Activated CD8-positive, alpha-beta T cell treated with anti-CD3 and anti-CD28 coated beads for 36 hours (primary cell): ENCODE measurements at regions not wholly inside any gene's neighbourhood (a gene's known extent, or its start where the extent isn't known, plus 50 kb on each side); places are given as distances from the start of the nearest gene placed in this dataset.
"Not testable (repeated sequence)": the region's sequence is repeated elsewhere in the genome, so short reads cannot be mapped to it uniquely, and the experiment has no call there.

ENCODE experiments used
- ATAC-seq: fragments of 200-7000 bp; cut with Tn5 transposase; one replicate; pipeline ENCODE4 v1.10.0; 2021; ENCODE audit warnings: mild to moderate bottlenecking, moderate library complexity
- CTCF ChIA-PET: fragments of 350-600 bp; sonication (Branson Sonifier 250); formaldehyde crosslinking; loops from one replicate; lab custom pipeline; 2021; ENCODE audit warnings: antibody characterized with exemption; lab: Charles Lee
- POLR2A ChIA-PET: fragments of 350-600 bp; sonication (Branson Sonifier 250); formaldehyde crosslinking; loops from one replicate; lab custom pipeline; 2021; ENCODE audit warnings: antibody characterized with exemption; lab: Charles Lee
- DNase-seq: peaks from one replicate; pipeline ENCODE4 v3.0.0-alpha.2; 2020
- H3K27ac Mint-ChIP-seq: one replicate; pipeline ENCODE4 v1.8.0; 2021; ENCODE audit warnings: mild to moderate bottlenecking, mixed read lengths
- H3K27me3 Mint-ChIP-seq: one replicate; pipeline ENCODE4 v1.8.0; 2021; ENCODE audit warnings: mixed read lengths
- H3K36me3 Mint-ChIP-seq: one replicate; pipeline ENCODE4 v1.8.0; 2021; ENCODE audit warnings: low read depth, mixed read lengths
- H3K4me1 Mint-ChIP-seq: one replicate; pipeline ENCODE4 v1.8.0; 2021; ENCODE audit warnings: low read depth, mixed read lengths
- H3K4me3 Mint-ChIP-seq: one replicate; pipeline ENCODE4 v1.8.0; 2021; ENCODE audit warnings: mild to moderate bottlenecking, moderate library complexity, mixed read lengths
- H3K9me3 Mint-ChIP-seq: one replicate; pipeline ENCODE4 v1.8.0; 2021; ENCODE audit warnings: mixed read lengths
- CTCF ChIP-seq: fragments of 200-600 bp; IDR thresholded peaks from one replicate; pipeline ENCODE4 v1.8.0; 2022; ENCODE audit warnings: antibody characterized with exemption, mild to moderate bottlenecking
- intact Hi-C: fragments of 100-400 bp; cut with micrococcal nuclease; formaldehyde crosslinking; loops from one replicate; pipeline ENCODE4 v1.10.0; 2022

GRCh38 chr3:166274351-166275023 is 437.3 kb upstream of the BCHE start:
- TF ChIP-seq CTCF, result no peak
- Mint-ChIP-seq H3K27ac (no peak overlapping the region), H3K4me1 (no peaks in the 10 kb centered on the region), H3K9me3 (peaks cover 3% of the 10 kb centered on the region), H3K36me3 (no peaks in the 10 kb centered on the region), H3K27me3 (no peaks in the 10 kb centered on the region), H3K4me3 (no peak overlapping the region)
- no peak for ATAC-seq
- ChIA-PET POLR2A (no interaction called here), CTCF (no interaction called here)
- no peak for DNase-seq
- intact Hi-C loops, result no loop called here

- Mint-ChIP-seq H3K27ac (no peak overlapping the region), H3K36me3 (no peaks in the 10 kb centered on the region), H3K4me1 (no peaks in the 10 kb centered on the region), H3K9me3 (peaks cover 3% of the 10 kb centered on the region), H3K27me3 (no peaks in the 10 kb centered on the region), H3K4me3 (no peak overlapping the region)
- DNase-seq (no peak), ATAC-seq (no peak)
- ChIA-PET CTCF (no interaction called here), POLR2A (no interaction called here)
- TF ChIP-seq CTCF, result no peak
- intact Hi-C loops, result no loop called here
Measured at GRCh38 chr3:166270429-166270828, 433.2 kb upstream of the BCHE start.

GRCh38 chr3:166265153-166265552 is 427.9 kb upstream of the BCHE start:
- ATAC-seq, result no peak
- no peaks in the 10 kb centered on the region for H3K27me3 Mint-ChIP-seq
- no peaks in the 10 kb centered on the region for H3K36me3 Mint-ChIP-seq
- ChIA-PET CTCF (no interaction called here), POLR2A (no interaction called here)
- TF ChIP-seq CTCF, result no peak
- no peak for DNase-seq
- H3K4me1 Mint-ChIP-seq, result no peaks in the 10 kb centered on the region
- H3K4me3 Mint-ChIP-seq, result no peak overlapping the region
- no peak overlapping the region for H3K27ac Mint-ChIP-seq
- intact Hi-C loops, result no loop called here
- peaks cover 2% of the 10 kb centered on the region for H3K9me3 Mint-ChIP-seq

- Mint-ChIP-seq H3K9me3 (peaks cover 2% of the 10 kb centered on the region), H3K27ac (no peak overlapping the region), H3K4me3 (no peak overlapping the region), H3K27me3 (no peaks in the 10 kb centered on the region), H3K36me3 (no peaks in the 10 kb centered on the region), H3K4me1 (no peaks in the 10 kb centered on the region)
- CTCF ChIA-PET, result no interaction called here
- intact Hi-C loops, result no loop called here
- no peak for TF ChIP-seq CTCF
- no peak for ATAC-seq
- POLR2A ChIA-PET, result no interaction called here
- no peak for DNase-seq
Measured at GRCh38 chr3:166263460-166263859, 426.2 kb upstream of the BCHE start.

- H3K36me3 Mint-ChIP-seq, intact Hi-C loops, H3K9me3 Mint-ChIP-seq, H3K4me1 Mint-ChIP-seq, POLR2A ChIA-PET, ATAC-seq, DNase-seq, H3K27ac Mint-ChIP-seq, H3K27me3 Mint-ChIP-seq, CTCF ChIA-PET, H3K4me3 Mint-ChIP-seq: not testable (repeated sequence)
Measured at GRCh38 chr3:166258293-166258850, 421.1 kb upstream of the BCHE start.
